ENCODE measurements at regions not wholly inside any gene's neighbourhood (a gene's known extent, or its start where the extent isn't known, plus 50 kb on each side); places are given as distances from the start of the nearest gene placed in this dataset.

GRCh38 chr4:155521382-155521781, 144.6 kb upstream of the MAP9 start:
- Histone ChIP-seq H2AFZ (ENCODE audit: low read length) (no peak overlapping the region), H2BK120ac (ENCODE audit: low read depth, low read length, poor library complexity, severe bottlenecking) (no peak overlapping the region), H3K23me2 (ENCODE audit: insufficient read length, low read depth, low read length, poor library complexity, severe bottlenecking) (no peaks in the 10 kb centered on the region), H3K9ac (ENCODE audit: extremely low read depth, insufficient read length, low read length) (no peak overlapping the region), H3K9me3 (ENCODE audit: control insufficient read depth, low read depth, low read length) (no peaks in the 10 kb centered on the region), H2BK20ac (ENCODE audit: low read depth, low read length, poor library complexity, severe bottlenecking) (no peak overlapping the region), H3K14ac (ENCODE audit: insufficient read depth, low read length) (no peak overlapping the region), H2BK12ac (ENCODE audit: insufficient read length, low read depth, low read length) (no peak overlapping the region), H3T11ph (ENCODE audit: low read length) (no peak overlapping the region), H3K4me1 (ENCODE audit: insufficient read depth, low read length) (no peaks in the 10 kb centered on the region), H4K20me1 (ENCODE audit: control insufficient read depth, insufficient read depth, insufficient read length) (no peaks in the 10 kb centered on the region), H3K56ac (ENCODE audit: insufficient read length, low read depth, low read length) (no peak overlapping the region), H4K91ac (ENCODE audit: insufficient read length, low read depth, low read length) (no peak overlapping the region), H3K18ac (ENCODE audit: insufficient read length, low read depth, low read length) (no peak overlapping the region), H2AK5ac (ENCODE audit: insufficient read length, low read length) (no peak overlapping the region), H3K27ac (ENCODE audit: insufficient read length, low read depth, low read length) (no peak overlapping the region), H3K27me3 (ENCODE audit: insufficient read depth, low read length) (no peaks in the 10 kb centered on the region), H4K5ac (ENCODE audit: insufficient read length, low read depth, low read length) (no peak overlapping the region), H3K4me2 (ENCODE audit: insufficient read depth, insufficient read length, low read length) (no peak overlapping the region), H2BK15ac (ENCODE audit: low read depth, low read length) (no peak overlapping the region), H3K23ac (ENCODE audit: insufficient read length, low read depth, low read length) (no peak overlapping the region), H3K4ac (ENCODE audit: low read depth, low read length) (no peak overlapping the region), H3K79me1 (ENCODE audit: insufficient read depth, low read depth, low read length, poor library complexity, severe bottlenecking) (no peaks in the 10 kb centered on the region), H4K8ac (replicated peaks; ENCODE audit: insufficient read length, low read depth, low read length) (no peak overlapping the region), H2BK5ac (ENCODE audit: insufficient read length, low read length) (no peak overlapping the region), H3K79me2 (ENCODE audit: insufficient read depth, low read length) (no peaks in the 10 kb centered on the region)
- Mint-ChIP-seq H3K4me3 (no peak overlapping the region), H3K27me3 (ENCODE audit: low read depth) (no peaks in the 10 kb centered on the region), H3K4me1 (no peaks in the 10 kb centered on the region), H3K36me3 (ENCODE audit: insufficient read depth in 1 of 3, low read depth in 3 of 3) (peaks cover 0 to 17% (median 6%) of the 10 kb centered on the region in 3 experiments; a peak in 5 of 7 replicates), H3K9me3 (peaks cover 16 to 21% of the 10 kb centered on the region in 2 experiments; a peak in 4 of 5 replicates), H3K27ac (no peak overlapping the region)
- TF ChIP-seq, protein P1, sequence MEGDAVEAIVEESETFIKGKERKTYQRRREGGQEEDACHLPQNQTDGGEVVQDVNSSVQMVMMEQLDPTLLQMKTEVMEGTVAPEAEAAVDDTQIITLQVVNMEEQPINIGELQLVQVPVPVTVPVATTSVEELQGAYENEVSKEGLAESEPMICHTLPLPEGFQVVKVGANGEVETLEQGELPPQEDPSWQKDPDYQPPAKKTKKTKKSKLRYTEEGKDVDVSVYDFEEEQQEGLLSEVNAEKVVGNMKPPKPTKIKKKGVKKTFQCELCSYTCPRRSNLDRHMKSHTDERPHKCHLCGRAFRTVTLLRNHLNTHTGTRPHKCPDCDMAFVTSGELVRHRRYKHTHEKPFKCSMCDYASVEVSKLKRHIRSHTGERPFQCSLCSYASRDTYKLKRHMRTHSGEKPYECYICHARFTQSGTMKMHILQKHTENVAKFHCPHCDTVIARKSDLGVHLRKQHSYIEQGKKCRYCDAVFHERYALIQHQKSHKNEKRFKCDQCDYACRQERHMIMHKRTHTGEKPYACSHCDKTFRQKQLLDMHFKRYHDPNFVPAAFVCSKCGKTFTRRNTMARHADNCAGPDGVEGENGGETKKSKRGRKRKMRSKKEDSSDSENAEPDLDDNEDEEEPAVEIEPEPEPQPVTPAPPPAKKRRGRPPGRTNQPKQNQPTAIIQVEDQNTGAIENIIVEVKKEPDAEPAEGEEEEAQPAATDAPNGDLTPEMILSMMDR (conservative IDR thresholded peaks at IDR 0.05), result no peak
- WGBS (ENCODE audit: extremely low coverage, insufficient read length, low lambda C conversion rate), result no CpG with 5 or more reads among the region's 7 CpGs
- no peak for DNase-seq

Data from H9 (cell line).